HG02798 (cell line): ENCODE measurements at regions not wholly inside any gene's neighbourhood (a gene's known extent, or its start where the extent isn't known, plus 50 kb on each side); places are given as distances from the start of the nearest gene placed in this dataset.

Experiments used
- ATAC-seq: cut with Tn5 transposase; IDR thresholded peaks from one replicate; pipeline ENCODE4 v1.9.1; 2021; ENCODE audit warnings: mild to moderate bottlenecking; ENCODE audit not compliant: unreplicated experiment, poor library complexity

GRCh38 chr2:163541943-163542342 lies 193.9 kb downstream of the FIGN start:
- no peak for ATAC-seq

GRCh38 chr2:163541495-163541894 lies 194.3 kb downstream of the FIGN start:
- no peak for ATAC-seq

- no peak for ATAC-seq
Measured at GRCh38 chr2:163528640-163529217, 207.1 kb downstream of the FIGN start.

GRCh38 chr2:163527381-163527780 lies 208.4 kb downstream of the FIGN start:
- ATAC-seq, result no peak

- no peak for ATAC-seq
Measured at GRCh38 chr2:163518762-163519161, 217.0 kb downstream of the FIGN start.

- ATAC-seq, result no peak
Measured at GRCh38 chr2:163515836-163516235, 220.0 kb downstream of the FIGN start.

GRCh38 chr2:163505281-163505680 lies 230.5 kb downstream of the FIGN start:
- ATAC-seq, result no peak

- ATAC-seq, result no peak
Measured at GRCh38 chr2:163493359-163494298, 242.2 kb downstream of the FIGN start.

- no peak for ATAC-seq
Measured at GRCh38 chr2:163491850-163492249, 244.0 kb downstream of the FIGN start.

- ATAC-seq, result no peak
Measured at GRCh38 chr2:163490281-163490680, 245.5 kb downstream of the FIGN start.

- ATAC-seq, result no peak
Measured at GRCh38 chr2:163481515-163481914, 254.3 kb downstream of the FIGN start.

- ATAC-seq, result no peak
Measured at GRCh38 chr2:163479599-163479998, 256.2 kb downstream of the FIGN start.

GRCh38 chr2:163475815-163476214 lies 260.0 kb downstream of the FIGN start:
- no peak for ATAC-seq

GRCh38 chr2:163474889-163475288 lies 260.9 kb downstream of the FIGN start:
- ATAC-seq, result no peak

GRCh38 chr2:163474319-163474744 lies 261.5 kb downstream of the FIGN start:
- no peak for ATAC-seq

- ATAC-seq, result no peak
Measured at GRCh38 chr2:163471947-163472346, 263.9 kb downstream of the FIGN start.

GRCh38 chr2:163469561-163469962 lies 266.2 kb downstream of the FIGN start:
- no peak for ATAC-seq

- no peak for ATAC-seq
Measured at GRCh38 chr2:163467251-163467630, 268.6 kb downstream of the FIGN start.

GRCh38 chr2:163466331-163467250 lies 269.2 kb downstream of the FIGN start:
- no peak for ATAC-seq

GRCh38 chr2:163465440-163465839 lies 270.4 kb downstream of the FIGN start:
- ATAC-seq, result no peak

- ATAC-seq, result no peak
Measured at GRCh38 chr2:163463411-163463810, 272.4 kb downstream of the FIGN start.
